Right ventricle myocardium superior (tissue), 1 donor: ENCODE measurements at regions not wholly inside any gene's neighbourhood (a gene's known extent, or its start where the extent isn't known, plus 50 kb on each side); places are given as distances from the start of the nearest gene placed in this dataset.
"Not testable (repeated sequence)": the region's sequence is repeated elsewhere in the genome, so short reads cannot be mapped to it uniquely, and the experiment has no call there.

Experiments
- ATAC-seq: fragments of 200-7000 bp; cut with Tn5 transposase; one replicate; pipeline ENCODE4 v1.9.1; 2020; ENCODE audit warnings: mild to moderate bottlenecking; ENCODE audit not compliant: poor library complexity
- DNase-seq: peaks from one replicate; pipeline ENCODE4 v3.0.0-alpha.2; 2020
- intact Hi-C: fragments of 100-400 bp; cut with DNase I; formaldehyde crosslinking; loops from one replicate; pipeline ENCODE4 v1.11.2; 2022
- donor health status: DM: no; HTN: yes; CAD: no; lungs with severe emphysema.

GRCh38 chr2:150127995-150128394, 359.5 kb downstream of the RND3 start:
- intact Hi-C loops = no loop called here
- ATAC-seq = no peak

GRCh38 chr2:150127346-150127990, 360.0 kb downstream of the RND3 start:
- DNase-seq (no peak), ATAC-seq (no peak)
- intact Hi-C loops = no loop called here

More at GRCh38 chr2:150127995-150128394, 359.5 kb downstream of the RND3 start:
- no peak for DNase-seq

GRCh38 chr2:150126839-150127238, 360.6 kb downstream of the RND3 start:
- intact Hi-C loops = no loop called here
- DNase-seq (no peak), ATAC-seq (no peak)

GRCh38 chr2:150126143-150126740, 361.2 kb downstream of the RND3 start:
- intact Hi-C loops = no loop called here
- no peak for DNase-seq
- ATAC-seq = no peak

DNA sequence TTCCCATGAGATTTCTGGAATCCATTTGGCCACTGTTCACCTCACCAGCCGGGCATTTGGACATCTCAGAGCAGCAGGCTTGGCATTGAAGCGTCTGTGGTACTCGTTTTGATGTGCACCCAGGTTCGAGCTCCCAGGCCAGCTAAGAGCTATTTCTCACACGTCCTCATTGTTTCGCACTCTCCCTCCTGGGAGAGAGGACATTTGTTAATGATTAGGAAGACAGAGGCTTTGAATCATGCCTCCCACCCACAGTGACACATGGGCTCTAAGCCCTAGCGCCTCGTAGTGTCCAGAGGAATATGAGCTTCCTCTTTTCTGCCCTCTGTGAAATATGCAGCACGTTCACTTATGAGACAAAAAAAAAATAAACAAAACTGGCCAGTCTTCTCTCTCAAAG, 361.8 kb downstream of the RND3 start:
- no peak for ATAC-seq
- intact Hi-C loops = no loop called here
- DNase-seq = no peak

DNA sequence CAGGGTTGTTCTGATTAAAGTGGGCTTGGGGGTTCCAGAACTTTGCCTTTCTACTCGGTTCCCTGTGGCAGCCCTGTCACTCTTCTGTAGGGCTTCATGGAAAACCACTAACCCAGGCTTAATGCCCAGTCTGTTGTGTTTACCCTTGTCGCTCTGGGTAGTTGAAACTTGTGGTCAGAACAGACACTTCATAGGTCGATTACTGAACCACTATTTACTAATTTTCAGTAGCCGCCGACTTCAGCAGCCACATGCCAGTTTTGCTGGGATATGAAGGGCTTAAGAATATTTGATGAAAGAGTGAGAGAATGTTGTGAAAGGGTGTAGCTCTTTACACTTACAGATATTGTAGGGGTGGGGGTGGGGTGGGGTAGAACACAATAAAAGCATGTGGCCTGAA, 362.3 kb downstream of the RND3 start:
- intact Hi-C loops = no loop called here
- DNase-seq = no peak

DNA sequence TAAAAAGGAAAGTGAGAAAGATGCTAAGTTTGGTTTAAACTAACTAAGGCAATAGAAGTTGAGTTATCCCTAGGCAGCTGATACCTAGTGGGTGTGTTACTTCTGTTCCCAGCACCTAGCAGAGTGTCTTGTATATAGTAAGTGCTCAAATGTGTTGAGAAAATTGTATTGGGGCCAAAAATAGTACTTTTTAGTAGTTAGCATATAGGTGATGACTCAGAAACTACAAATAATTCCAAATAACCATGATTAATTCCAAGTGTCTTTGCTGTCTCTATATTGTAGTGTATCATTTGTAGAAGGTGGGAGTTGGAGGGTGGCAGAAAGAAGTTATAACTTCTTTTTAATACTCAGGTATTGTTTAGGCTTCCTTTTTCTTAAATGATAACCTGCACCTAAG, 362.7 kb downstream of the RND3 start:
- intact Hi-C loops = no loop called here
- ATAC-seq = no peak
- DNase-seq = no peak

More for the DNA sequence above, 362.3 kb downstream of the RND3 start:
- ATAC-seq = no peak

DNA sequence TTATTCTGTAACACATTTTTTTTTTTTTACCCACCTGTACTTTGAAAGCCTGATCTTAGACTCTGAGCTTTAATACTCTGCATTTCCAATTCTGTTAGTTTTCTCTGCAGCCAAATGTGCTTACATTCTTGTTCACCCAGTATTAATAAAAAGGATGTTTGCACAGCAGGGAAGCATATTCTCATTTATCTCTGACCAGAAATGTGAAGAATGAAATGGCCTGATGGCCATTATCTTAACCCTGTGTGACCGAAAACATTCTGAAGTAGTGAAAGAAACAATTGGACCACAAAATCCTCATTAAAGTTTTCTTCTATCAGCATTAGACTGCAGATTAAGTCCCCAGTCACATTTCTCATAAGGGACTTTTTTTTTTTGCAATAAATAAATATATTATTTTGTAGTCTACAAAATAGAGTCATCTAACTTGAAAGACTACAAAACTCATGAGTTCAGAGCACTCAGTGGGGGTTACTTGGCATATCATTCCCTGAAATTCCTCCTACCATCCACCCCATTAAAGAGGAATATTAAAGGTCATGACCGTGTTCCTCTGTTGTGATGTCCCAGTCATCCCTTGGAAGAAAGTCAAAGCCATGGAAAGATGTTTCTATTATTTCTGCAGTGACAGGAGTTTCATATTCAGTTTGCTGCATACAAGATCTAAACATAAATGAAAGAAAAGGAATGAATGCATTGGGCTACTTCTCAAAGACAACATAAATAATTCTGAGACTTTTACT, 364.4 kb downstream of the RND3 start:
- DNase-seq (no peak), ATAC-seq (no peak)
- intact Hi-C loops = no loop called here

GRCh38 chr2:150122156-150122555, 365.3 kb downstream of the RND3 start:
- intact Hi-C loops = no loop called here
- no peak for DNase-seq
- no peak for ATAC-seq

- no peak for ATAC-seq
- intact Hi-C loops = no loop called here
- no peak for DNase-seq
These were observed 367.0 kb downstream of the RND3 start for GRCh38 chr2:150120326-150120955.

GRCh38 chr2:150119819-150120218, 367.6 kb downstream of the RND3 start:
- intact Hi-C loops = no loop called here
- ATAC-seq (no peak), DNase-seq (no peak)

DNA sequence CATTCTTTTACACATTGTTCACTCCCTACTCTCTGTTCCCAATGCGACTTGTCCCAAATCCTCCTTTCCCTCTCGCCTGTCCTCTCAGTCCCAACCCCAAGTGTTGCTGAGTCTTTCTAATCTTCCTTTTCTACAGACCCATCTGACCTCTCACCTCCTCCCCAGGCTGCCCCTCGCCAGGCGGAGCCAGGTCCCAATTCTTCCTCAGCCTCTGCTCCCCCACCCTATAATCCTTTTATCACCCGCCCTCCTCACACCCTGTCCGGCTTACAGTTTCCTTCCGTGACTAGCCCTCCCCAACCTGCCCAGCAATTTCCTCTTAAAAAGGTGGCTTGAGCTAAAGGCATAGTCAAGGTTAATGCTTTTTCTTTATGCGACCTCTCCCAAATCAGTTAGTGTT, 373.4 kb downstream of the RND3 start:
- ATAC-seq, intact Hi-C loops, DNase-seq: not testable (repeated sequence)

GRCh38 chr2:150110548-150110947, 376.9 kb downstream of the RND3 start:
- intact Hi-C loops = no loop called here
- no peak for DNase-seq

GRCh38 chr2:150109912-150110311, 377.6 kb downstream of the RND3 start:
- peak; percentile 51 for ATAC-seq
- intact Hi-C loops = no loop called here
- peak; percentile 46 for DNase-seq

More at GRCh38 chr2:150110548-150110947, 376.9 kb downstream of the RND3 start:
- ATAC-seq = no peak

- intact Hi-C loops = no loop called here
- ATAC-seq (no peak), DNase-seq (no peak)
These were observed 378.4 kb downstream of the RND3 start for GRCh38 chr2:150109028-150109427.

GRCh38 chr2:150107816-150108215, 379.7 kb downstream of the RND3 start:
- DNase-seq (no peak), ATAC-seq (no peak)
- intact Hi-C loops = no loop called here

- ATAC-seq (no peak), DNase-seq (no peak)
- intact Hi-C loops = no loop called here
These were observed 380.3 kb downstream of the RND3 start for GRCh38 chr2:150107170-150107569.

- intact Hi-C loops = no loop called here
- DNase-seq = no peak
- no peak for ATAC-seq
These were observed 385.5 kb downstream of the RND3 start for GRCh38 chr2:150101947-150102346.

DNA sequence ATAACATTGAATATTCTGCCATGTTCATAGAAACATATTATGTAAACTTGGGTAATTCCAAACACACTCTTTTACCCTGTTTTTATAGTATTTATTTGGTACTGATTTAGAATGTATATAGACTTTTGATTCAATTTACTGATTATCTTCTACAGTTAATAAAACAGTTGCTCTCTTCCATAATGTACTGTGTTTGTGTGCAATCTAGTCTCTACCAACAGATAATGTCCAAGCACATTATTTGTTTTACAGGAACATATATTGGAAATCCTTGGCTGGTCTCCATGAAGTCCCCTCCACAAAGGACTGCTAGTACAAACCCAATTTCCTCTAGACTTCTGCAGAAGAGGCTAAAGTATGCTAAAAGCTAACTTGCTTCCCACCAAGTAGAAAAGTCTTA, 386.6 kb downstream of the RND3 start:
- no peak for DNase-seq

DNA sequence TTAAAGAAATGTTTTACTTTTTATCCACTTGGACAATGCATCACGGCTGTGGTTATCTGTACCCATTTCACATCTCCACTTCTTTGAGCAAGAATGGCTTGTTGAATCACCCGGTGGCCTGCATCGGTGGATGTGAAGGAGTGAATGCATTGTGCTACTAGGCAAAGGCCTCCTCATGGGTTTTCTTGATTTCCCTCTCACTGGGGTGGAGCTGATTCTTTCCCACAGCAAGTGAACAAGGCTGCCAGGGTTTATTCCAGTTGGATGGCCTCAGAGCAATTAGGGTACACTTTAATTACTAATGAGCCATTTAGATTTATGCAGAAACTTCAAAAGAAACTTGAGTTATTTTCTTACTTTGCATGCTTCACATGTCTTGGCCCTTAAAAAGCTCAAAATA, 387.1 kb downstream of the RND3 start:
- no peak for ATAC-seq
- intact Hi-C loops = no loop called here
- no peak for DNase-seq

More for the DNA sequence above, 386.6 kb downstream of the RND3 start:
- intact Hi-C loops = no loop called here
- no peak for ATAC-seq
